ENCODE measurements at regions not wholly inside any gene's neighbourhood (a gene's known extent, or its start where the extent isn't known, plus 50 kb on each side); places are given as distances from the start of the nearest gene placed in this dataset.
A peak's percentile ranks its signal among the peaks of the same experiment; 100 is the strongest.
"Not testable (repeated sequence)": the region's sequence is repeated elsewhere in the genome, so short reads cannot be mapped to it uniquely, and the experiment has no call there.

- DNase-seq: no peak
Observed at GRCh38 chr5:158601118-158601517, 498.6 kb downstream of the EBF1 start.

- DNase-seq: no peak
Observed at GRCh38 chr5:158600679-158601078, 499.0 kb downstream of the EBF1 start.

GRCh38 chr5:158599157-158599556 lies 500.6 kb downstream of the EBF1 start:
- DNase-seq: no peak

GRCh38 chr5:158594595-158595242 lies 505.0 kb downstream of the EBF1 start:
- peak; percentile 5 for DNase-seq

DNA sequence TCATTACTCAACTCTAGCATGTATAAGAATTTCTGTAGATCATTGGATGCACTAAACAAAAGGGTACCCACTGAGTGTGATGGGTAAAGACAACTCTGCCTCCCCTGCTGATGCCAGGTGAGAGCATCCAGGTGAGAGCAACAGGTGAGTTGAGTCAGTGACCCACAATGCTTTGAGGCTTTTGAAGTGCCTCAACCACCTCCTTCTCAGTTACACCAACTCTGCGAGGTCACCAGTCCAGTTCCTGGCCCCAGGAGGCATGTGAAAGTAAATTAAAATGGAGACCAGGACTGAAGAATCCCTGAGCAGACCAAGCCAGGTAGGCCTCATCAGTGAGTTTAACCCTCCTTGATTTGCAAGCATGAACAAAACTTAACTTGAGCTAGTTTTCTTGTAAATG lies 505.8 kb downstream of the EBF1 start:
- DNase-seq: no peak

GRCh38 chr5:158591301-158591863 lies 508.3 kb downstream of the EBF1 start:
- DNase-seq: peak; percentile 68

GRCh38 chr5:158590746-158591300 lies 508.9 kb downstream of the EBF1 start:
- DNase-seq: peak; percentile 45

GRCh38 chr5:158589939-158590338 lies 509.8 kb downstream of the EBF1 start:
- no peak for DNase-seq

DNA sequence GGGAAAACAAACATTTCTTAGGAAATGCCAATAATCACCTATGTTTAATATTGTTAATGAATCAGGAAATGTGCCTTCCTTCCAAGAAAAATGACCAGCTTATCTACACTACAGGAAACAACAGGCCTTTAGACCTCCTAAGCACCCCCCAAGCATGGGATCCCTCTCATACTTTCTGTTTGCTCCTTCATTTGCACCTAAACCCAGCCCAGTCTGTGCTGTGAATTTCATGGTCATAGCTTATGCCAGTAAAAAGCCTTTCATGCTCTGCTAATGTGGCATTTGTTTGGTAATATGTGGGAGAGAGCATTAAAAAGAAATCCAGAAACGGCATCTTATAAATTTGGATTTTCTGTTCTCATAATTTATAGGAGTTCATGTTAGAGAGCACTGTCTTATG lies 511.1 kb downstream of the EBF1 start:
- no peak for DNase-seq

GRCh38 chr5:158586054-158586453 lies 513.7 kb downstream of the EBF1 start:
- DNase-seq: no peak

DNA sequence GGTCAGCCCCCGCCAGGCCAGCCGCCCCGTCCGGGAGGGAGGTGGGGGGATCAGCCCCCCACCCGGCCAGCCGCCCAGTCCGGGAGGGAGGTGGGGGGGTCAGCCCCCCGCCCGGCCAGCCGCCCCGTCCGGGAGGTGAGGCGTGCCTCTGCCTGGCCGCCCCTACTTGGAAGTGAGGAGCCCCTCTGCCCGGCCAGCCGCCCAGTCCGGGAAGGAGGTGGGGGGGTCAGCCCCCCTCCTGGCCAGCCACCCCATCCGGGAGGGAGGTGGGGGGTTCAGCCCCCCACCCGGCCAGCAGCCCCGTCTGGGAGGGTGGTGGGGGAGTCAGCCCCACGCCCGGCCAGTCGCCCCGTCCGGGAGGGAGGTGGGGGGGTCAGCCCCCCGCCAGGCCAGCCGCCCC lies 517.0 kb downstream of the EBF1 start:
- not testable (repeated sequence) for DNase-seq

GRCh38 chr5:158573829-158574228 lies 525.9 kb downstream of the EBF1 start:
- DNase-seq: no peak

- no peak for DNase-seq
Observed at GRCh38 chr5:158570502-158570901, 529.2 kb downstream of the EBF1 start.

DNA sequence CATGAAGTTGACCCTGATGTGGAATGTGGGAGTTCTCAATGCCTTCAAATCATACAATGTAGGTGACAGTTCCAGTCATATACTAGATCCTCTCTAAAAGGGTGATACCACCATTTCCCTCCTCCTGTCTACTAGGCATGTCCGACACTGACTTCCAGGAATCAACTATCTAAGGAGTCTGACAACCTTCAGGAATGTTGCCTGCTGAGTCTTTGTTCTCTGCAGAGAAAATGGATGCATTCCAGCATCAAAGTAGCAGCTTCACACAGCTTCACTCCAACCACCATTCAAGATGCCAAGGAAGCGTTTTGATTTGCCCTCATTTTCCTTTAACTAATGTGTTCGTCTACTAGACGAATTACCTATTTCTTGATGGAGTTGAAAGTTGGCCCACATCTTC lies 530.2 kb downstream of the EBF1 start:
- DNase-seq: no peak

- no peak for DNase-seq
Observed at GRCh38 chr5:158565017-158565789, 534.5 kb downstream of the EBF1 start.

GRCh38 chr5:158563760-158564390 lies 535.8 kb downstream of the EBF1 start:
- no peak for DNase-seq

- no peak for DNase-seq
Observed at GRCh38 chr5:158561562-158562190, 538.0 kb downstream of the EBF1 start.

DNA sequence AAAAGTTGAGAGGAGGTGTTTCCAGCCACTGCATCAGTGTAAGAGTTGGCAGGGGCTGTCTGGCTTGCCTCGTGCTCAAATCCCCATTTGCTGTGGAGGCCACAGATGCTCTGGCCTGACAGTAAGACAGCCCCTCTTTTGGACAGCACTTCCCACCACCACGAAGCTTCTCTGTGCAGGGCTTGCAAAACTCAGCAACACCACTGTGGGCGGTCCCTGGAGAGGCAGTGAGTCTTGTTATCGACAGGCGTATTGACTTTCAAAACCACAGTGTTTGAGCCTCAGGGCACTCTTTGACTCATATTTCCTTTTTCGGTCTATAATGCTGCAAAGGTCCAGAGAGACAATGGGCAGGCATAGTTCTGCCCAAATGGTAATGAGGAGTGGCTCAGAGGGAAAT lies 539.5 kb downstream of the EBF1 start:
- DNase-seq: no peak

DNA sequence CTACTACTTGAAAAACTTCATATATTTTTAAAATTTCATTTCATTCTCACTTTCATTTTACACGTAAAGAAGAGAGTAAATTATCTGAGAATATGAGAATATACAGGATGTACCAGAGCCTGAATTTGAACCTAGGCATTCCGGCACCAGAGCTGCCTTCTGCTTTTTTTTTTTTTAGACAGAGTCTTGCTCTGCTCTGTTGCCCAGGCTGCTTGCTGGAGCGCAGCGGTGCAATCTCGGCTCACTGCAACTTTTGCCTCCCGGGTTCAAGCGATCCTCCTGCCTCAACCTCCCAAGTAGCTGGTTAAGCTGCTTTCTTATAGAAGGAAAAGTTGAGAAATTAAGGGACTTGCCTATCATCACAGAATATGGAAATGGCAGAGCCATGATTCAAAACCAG lies 540.1 kb downstream of the EBF1 start:
- no peak for DNase-seq

DNA sequence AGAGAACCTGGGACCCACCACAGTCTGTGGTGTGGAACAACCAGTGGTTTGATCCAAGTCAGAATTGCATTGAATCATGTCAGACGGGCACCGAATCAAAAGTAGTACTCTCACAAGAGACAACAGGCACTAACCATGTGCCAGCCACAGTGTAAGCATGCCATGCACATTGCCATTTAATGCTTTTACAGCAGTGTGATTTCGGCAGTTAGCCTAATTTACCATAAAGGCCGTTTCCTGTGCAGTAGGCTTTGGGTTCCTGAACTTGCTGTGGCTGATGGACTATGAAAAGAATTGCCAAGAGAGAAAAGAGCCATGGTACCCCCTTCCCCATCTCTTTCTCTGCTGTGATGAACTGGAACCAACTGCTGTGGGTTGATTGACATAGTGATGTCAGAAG lies 540.6 kb downstream of the EBF1 start:
- no peak for DNase-seq

DNA sequence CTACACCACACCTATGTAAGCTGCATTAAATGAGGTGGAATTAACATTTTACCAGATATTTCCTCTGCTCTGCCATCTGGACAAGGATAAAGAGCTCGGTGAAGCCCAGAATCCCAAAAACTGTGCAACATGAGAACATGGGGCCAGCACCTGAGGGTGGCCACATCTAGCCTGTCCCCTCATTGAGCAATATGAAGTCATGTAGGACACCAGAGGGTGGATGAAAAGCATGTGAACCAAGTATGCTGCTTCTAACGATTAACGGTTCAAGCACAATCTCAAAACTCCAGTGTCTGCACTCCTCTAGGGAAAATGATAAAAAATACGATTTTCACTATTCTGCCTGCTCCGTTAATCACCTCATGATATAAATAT lies 545.8 kb downstream of the EBF1 start:
- DNase-seq: peak; percentile 33

DNA sequence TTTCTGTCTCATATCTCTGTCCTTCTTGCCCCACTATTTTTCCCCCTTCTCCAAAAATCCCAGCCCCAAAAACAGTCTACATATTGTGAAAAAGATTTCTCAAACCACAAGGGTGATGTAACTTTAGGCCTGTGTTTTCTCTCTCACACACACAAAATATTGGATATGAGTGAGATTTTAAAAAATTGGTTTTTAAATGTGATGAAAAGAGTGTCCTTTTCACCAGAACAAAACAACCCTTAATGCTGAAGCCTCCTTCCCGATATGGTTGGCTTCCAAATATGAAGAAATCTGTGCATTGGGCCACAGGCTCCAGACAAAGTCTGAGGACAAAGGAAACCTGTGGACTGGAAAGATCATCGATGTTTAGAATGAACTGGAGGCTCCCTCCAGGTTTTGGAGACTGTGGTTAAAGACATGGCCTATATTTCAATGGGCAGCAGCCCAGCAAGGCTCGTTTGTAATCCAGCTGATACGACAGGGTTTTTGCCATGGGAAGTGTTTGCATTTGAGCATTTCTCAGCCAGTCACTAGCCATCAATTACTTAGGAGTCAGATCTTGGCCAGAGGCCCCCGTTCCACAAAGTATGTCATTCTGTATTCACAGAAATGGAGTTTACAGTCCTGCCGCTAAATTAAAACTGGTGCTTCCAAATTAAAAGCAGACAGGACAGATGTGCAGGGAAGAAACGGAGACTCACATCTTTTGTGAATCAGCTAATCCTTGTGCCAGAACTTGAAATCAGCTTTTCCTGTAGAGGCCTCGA lies 546.3 kb downstream of the EBF1 start:
- no peak for DNase-seq
